Gastroesophageal sphincter (tissue), 3 donors: ENCODE measurements at regions not wholly inside any gene's neighbourhood (a gene's known extent, or its start where the extent isn't known, plus 50 kb on each side); places are given as distances from the start of the nearest gene placed in this dataset.

Experiments used
- CTCF ChIP-seq, 4 experiments: fragments of 200-600 bp in 2 of 4; fragments of 450-650 bp in 2 of 4; sonication (generic) in 1 of 4; IDR thresholded peaks; one replicate each; pipeline ENCODE4 v1.5.1; 2017 to 2019; ENCODE audit warnings: antibody characterized with exemption in 4 of 4, mild to moderate bottlenecking in 2 of 4, moderate library complexity in 2 of 4
- EP300 ChIP-seq: sonication (generic); formaldehyde crosslinking; IDR thresholded peaks from one replicate; pipeline ENCODE4 v1.6.1; 2017; ENCODE audit warnings: antibody characterized with exemption, mild to moderate bottlenecking
- POLR2A ChIP-seq, 2 donors: fragments of 450-650 bp; IDR thresholded peaks; one replicate each; pipeline ENCODE4 v1.6.1; 2017; ENCODE audit warnings: antibody characterized with exemption in 2 of 2, mild to moderate bottlenecking in 2 of 2, moderate library complexity in 1 of 2
- POLR2AphosphoS5 ChIP-seq: sonication (generic); formaldehyde crosslinking; IDR thresholded peaks from one replicate; pipeline ENCODE4 v1.6.1; 2017; ENCODE audit warnings: antibody characterized with exemption

DNA sequence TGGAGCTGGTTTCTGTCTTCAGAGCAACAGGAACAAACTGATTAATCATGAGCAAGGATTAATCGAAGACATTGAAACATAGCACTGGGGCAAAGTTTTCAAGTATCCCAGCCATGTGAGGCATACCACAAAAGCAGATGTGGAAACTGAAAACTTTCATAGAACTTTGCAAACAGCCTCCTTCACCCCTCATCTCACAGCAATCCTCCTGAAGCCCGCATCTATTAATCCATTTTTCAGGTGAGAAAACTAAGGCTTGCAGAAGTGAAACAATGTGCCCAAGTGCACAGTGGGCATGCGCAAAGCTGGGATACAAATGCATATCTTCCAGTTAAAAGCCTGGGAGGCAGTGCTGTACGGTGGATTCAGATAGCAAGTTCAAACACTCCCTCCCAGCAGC is 58.6 kb upstream of the HMGXB4 start:
- TF ChIP-seq CTCF (IDR thresholded peaks at IDR 0.05) = no peak
- TF ChIP-seq POLR2A (IDR thresholded peaks at IDR 0.05) = no peak
- no peak for TF ChIP-seq POLR2AphosphoS5
- TF ChIP-seq EP300 = no peak
